HEK293T (cell line): ENCODE measurements at regions not wholly inside any gene's neighbourhood (a gene's known extent, or its start where the extent isn't known, plus 50 kb on each side); places are given as distances from the start of the nearest gene placed in this dataset.

Source experiments
- CTCF ChIA-PET: fragments of 350-600 bp; formaldehyde crosslinking; extraction: SDS; loops from one replicate; lab custom pipeline; 2021; ENCODE audit warnings: antibody characterized with exemption, inconsistent platforms; lab: Yijun Ruan, JAX
- POLR2A ChIA-PET: fragments of 350-600 bp; formaldehyde crosslinking; extraction: SDS; loops from one replicate; lab custom pipeline; 2020; ENCODE audit warnings: antibody characterized with exemption, inconsistent platforms; lab: Yijun Ruan, JAX
- DNase-seq: peaks from one replicate; pipeline ENCODE4 v3.0.0; 2012; ENCODE audit warnings: mixed read lengths; ENCODE audit errors: extremely low spot score
- ARNT ChIP-seq: fragments of 450-650 bp; IDR thresholded peaks from 2 replicates; pipeline ENCODE4 v1.6.1; 2017; ENCODE audit warnings: mild to moderate bottlenecking
- BHLHE40 ChIP-seq: fragments of 450-650 bp; IDR thresholded peaks from 2 replicates; pipeline ENCODE4 v1.6.1; 2016; ENCODE audit warnings: mild to moderate bottlenecking, moderate library complexity, borderline replicate concordance
- CTBP1 ChIP-seq: fragments of 450-650 bp; IDR thresholded peaks from 2 replicates; pipeline ENCODE4 v1.6.1; 2016; ENCODE audit warnings: borderline replicate concordance
- ELF4 ChIP-seq: fragments of 450-650 bp; IDR thresholded peaks from 2 replicates; pipeline ENCODE4 v1.6.1; 2017; ENCODE audit warnings: antibody characterized with exemption
- FOXA1 ChIP-seq: fragments of 450-650 bp; IDR thresholded peaks from 2 replicates; pipeline ENCODE4 v1.6.1; 2016; ENCODE audit warnings: mild to moderate bottlenecking
- FOXK2 ChIP-seq: fragments of 450-650 bp; IDR thresholded peaks from 2 replicates; pipeline ENCODE4 v1.6.1; 2016; ENCODE audit warnings: mild to moderate bottlenecking
- FOXM1 ChIP-seq: fragments of 450-650 bp; IDR thresholded peaks from 2 replicates; pipeline ENCODE4 v1.6.1; 2017; ENCODE audit warnings: mild to moderate bottlenecking, borderline replicate concordance
- HDGF ChIP-seq: fragments of 450-650 bp; IDR thresholded peaks from 2 replicates; pipeline ENCODE4 v1.6.1; 2017; ENCODE audit warnings: antibody characterized with exemption, borderline replicate concordance
- L3MBTL2 ChIP-seq: fragments of 450-650 bp; conservative IDR thresholded peaks from 2 replicates; pipeline ENCODE4 v1.6.1; 2016; ENCODE audit warnings: mild to moderate bottlenecking
- LEF1 ChIP-seq: fragments of 450-650 bp; IDR thresholded peaks from 2 replicates; pipeline ENCODE4 v1.6.1; 2017; ENCODE audit warnings: mild to moderate bottlenecking, borderline replicate concordance
- NFRKB ChIP-seq: fragments of 450-650 bp; IDR thresholded peaks from 2 replicates; pipeline ENCODE4 v1.6.1; 2016; ENCODE audit warnings: mild to moderate bottlenecking, moderate library complexity
- PKNOX1 ChIP-seq: fragments of 450-650 bp; IDR thresholded peaks from 2 replicates; pipeline ENCODE4 v1.6.1; 2016
- SP1 ChIP-seq: fragments of 450-650 bp; IDR thresholded peaks from 2 replicates; pipeline ENCODE4 v1.6.1; 2017
- SUZ12 ChIP-seq: fragments of 450-650 bp; IDR thresholded peaks from 2 replicates; pipeline ENCODE4 v1.6.1; 2016; ENCODE audit warnings: mild to moderate bottlenecking
- TARDBP ChIP-seq: fragments of 450-650 bp; IDR thresholded peaks from 2 replicates; pipeline ENCODE4 v1.6.1; 2016
- ZNF384 ChIP-seq: fragments of 450-650 bp; IDR thresholded peaks from 2 replicates; pipeline ENCODE4 v1.6.1; 2016

- no peak for DNase-seq
- ChIA-PET CTCF (no interaction called here), POLR2A (no interaction called here)
- TF ChIP-seq FOXK2 (no peak), ELF4 (no peak), SUZ12 (no peak), FOXA1 (no peak), SP1 (no peak)
Observed at GRCh38 chr1:82401116-82401515, 600.4 kb downstream of the ADGRL2 start.

- ChIA-PET POLR2A (no interaction called here), CTCF (no interaction called here)
- no peak for DNase-seq
- TF ChIP-seq PKNOX1: no peak
- TF ChIP-seq CTBP1: no peak
- no peak for TF ChIP-seq FOXA1
- TF ChIP-seq HDGF: no peak
- no peak for TF ChIP-seq TARDBP
- TF ChIP-seq ZNF384: no peak
- no peak for TF ChIP-seq LEF1
- TF ChIP-seq BHLHE40: no peak
- TF ChIP-seq NFRKB: no peak
- TF ChIP-seq SP1: no peak
- no peak for TF ChIP-seq ELF4
- no peak for TF ChIP-seq L3MBTL2
- no peak for TF ChIP-seq FOXK2
- no peak for TF ChIP-seq FOXM1
- no peak for TF ChIP-seq ARNT
- no peak for TF ChIP-seq SUZ12
Observed at GRCh38 chr1:82400521-82400920, 599.8 kb downstream of the ADGRL2 start.

GRCh38 chr1:82399093-82399492 is 598.4 kb downstream of the ADGRL2 start:
- no peak for DNase-seq
- ChIA-PET CTCF (no interaction called here), POLR2A (no interaction called here)
- TF ChIP-seq FOXM1: no peak
- TF ChIP-seq NFRKB: no peak
- TF ChIP-seq ZNF384: no peak
- no peak for TF ChIP-seq LEF1
- no peak for TF ChIP-seq BHLHE40
- no peak for TF ChIP-seq PKNOX1
- no peak for TF ChIP-seq SP1
- TF ChIP-seq ELF4: no peak
- no peak for TF ChIP-seq L3MBTL2
- no peak for TF ChIP-seq ARNT
- TF ChIP-seq SUZ12: no peak

GRCh38 chr1:82398357-82398756 is 597.6 kb downstream of the ADGRL2 start:
- ChIA-PET POLR2A (no interaction called here), CTCF (no interaction called here)
- no peak for TF ChIP-seq NFRKB
- TF ChIP-seq SUZ12: no peak
- no peak for TF ChIP-seq LEF1
- TF ChIP-seq ZNF384: no peak
- TF ChIP-seq PKNOX1: no peak
- TF ChIP-seq FOXA1: no peak
- TF ChIP-seq ELF4: no peak
- no peak for TF ChIP-seq FOXK2
- no peak for TF ChIP-seq BHLHE40
- no peak for TF ChIP-seq ARNT
- TF ChIP-seq CTBP1: no peak
- no peak for TF ChIP-seq L3MBTL2
- TF ChIP-seq SP1: no peak
- no peak for TF ChIP-seq FOXM1
- no peak for TF ChIP-seq HDGF
- no peak for TF ChIP-seq TARDBP
- no peak for DNase-seq

GRCh38 chr1:82395440-82395839 is 594.7 kb downstream of the ADGRL2 start:
- TF ChIP-seq ARNT: no peak
- TF ChIP-seq FOXM1: no peak
- no peak for TF ChIP-seq NFRKB
- no peak for TF ChIP-seq SP1
- no peak for TF ChIP-seq L3MBTL2
- TF ChIP-seq ELF4: no peak
- no peak for TF ChIP-seq CTBP1
- TF ChIP-seq HDGF: no peak
- TF ChIP-seq BHLHE40: no peak
- TF ChIP-seq FOXK2: no peak
- TF ChIP-seq TARDBP: no peak
- TF ChIP-seq PKNOX1: no peak
- TF ChIP-seq ZNF384: no peak
- CTCF ChIA-PET: no interaction called here
- no peak for DNase-seq
- POLR2A ChIA-PET: no interaction called here

- POLR2A ChIA-PET: no interaction called here
- no peak for DNase-seq
- CTCF ChIA-PET: no interaction called here
- TF ChIP-seq ARNT: no peak
- no peak for TF ChIP-seq SP1
- no peak for TF ChIP-seq FOXM1
- no peak for TF ChIP-seq ZNF384
- no peak for TF ChIP-seq NFRKB
Observed at GRCh38 chr1:82392946-82393345, 592.2 kb downstream of the ADGRL2 start.
